Gastroesophageal sphincter (tissue), 3 donors: ENCODE measurements at regions not wholly inside any gene's neighbourhood (a gene's known extent, or its start where the extent isn't known, plus 50 kb on each side); places are given as distances from the start of the nearest gene placed in this dataset.

Experiments used
- CTCF ChIP-seq, 4 experiments: fragments of 200-600 bp in 2 of 4; fragments of 450-650 bp in 2 of 4; sonication (generic) in 1 of 4; IDR thresholded peaks; one replicate each; pipeline ENCODE4 v1.5.1; 2017 to 2019; ENCODE audit warnings: antibody characterized with exemption in 4 of 4, mild to moderate bottlenecking in 2 of 4, moderate library complexity in 2 of 4
- EP300 ChIP-seq: sonication (generic); formaldehyde crosslinking; IDR thresholded peaks from one replicate; pipeline ENCODE4 v1.6.1; 2017; ENCODE audit warnings: antibody characterized with exemption, mild to moderate bottlenecking
- POLR2A ChIP-seq, 2 donors: fragments of 450-650 bp; IDR thresholded peaks; one replicate each; pipeline ENCODE4 v1.6.1; 2017; ENCODE audit warnings: antibody characterized with exemption in 2 of 2, mild to moderate bottlenecking in 2 of 2, moderate library complexity in 1 of 2
- POLR2AphosphoS5 ChIP-seq: sonication (generic); formaldehyde crosslinking; IDR thresholded peaks from one replicate; pipeline ENCODE4 v1.6.1; 2017; ENCODE audit warnings: antibody characterized with exemption

DNA sequence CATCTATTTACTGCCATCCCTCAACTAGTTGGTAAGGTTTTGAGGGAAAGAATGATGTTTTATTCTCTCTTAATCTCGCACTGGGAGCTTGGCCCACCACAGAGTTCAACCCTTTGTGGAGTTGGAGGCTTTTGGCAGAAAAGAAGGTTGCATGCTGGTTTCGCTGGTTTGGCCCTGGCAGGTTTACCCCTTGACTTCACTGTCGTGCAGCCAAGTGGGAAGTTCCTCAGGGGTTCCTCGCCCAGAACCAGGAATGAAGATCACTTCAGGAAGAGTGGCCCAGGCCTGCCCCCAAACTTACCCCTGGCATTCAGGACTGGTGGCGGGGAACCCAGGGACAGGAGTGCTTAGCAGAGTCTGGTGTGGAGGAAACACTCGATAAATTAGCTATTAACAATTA lies 103.1 kb upstream of the LYZL2 start:
- TF ChIP-seq CTCF (IDR thresholded peaks at IDR 0.05), result no peak
- TF ChIP-seq EP300, result no peak
- TF ChIP-seq POLR2A (IDR thresholded peaks at IDR 0.05), result no peak
- TF ChIP-seq POLR2AphosphoS5, result no peak
